Parathyroid adenoma (tissue), 2 donors: ENCODE measurements at regions not wholly inside any gene's neighbourhood (a gene's known extent, or its start where the extent isn't known, plus 50 kb on each side); places are given as distances from the start of the nearest gene placed in this dataset.

Source experiments
- H2AFZ ChIP-seq: fragments of 300-600 bp; sonication (generic); one replicate; pipeline ENCODE4 v1.7.0; 2017; ENCODE audit warnings: antibody characterized with exemption, mild to moderate bottlenecking
- H3K27ac ChIP-seq: fragments of 300-600 bp; sonication (generic); one replicate; pipeline ENCODE4 v1.7.0; 2017
- H3K27me3 ChIP-seq: fragments of 300-600 bp; sonication (generic); one replicate; pipeline ENCODE4 v1.7.0; 2017; ENCODE audit warnings: low read length; ENCODE audit not compliant: control insufficient read depth, insufficient read depth
- H3K36me3 ChIP-seq: fragments of 300-600 bp; sonication (generic); one replicate; pipeline ENCODE4 v1.7.0; 2017; ENCODE audit warnings: low read length; ENCODE audit not compliant: control insufficient read depth, insufficient read depth
- H3K4me1 ChIP-seq: fragments of 300-600 bp; sonication (generic); one replicate; pipeline ENCODE4 v1.7.0; 2017; ENCODE audit warnings: control low read depth
- H3K4me2 ChIP-seq: fragments of 300-600 bp; sonication (generic); one replicate; pipeline ENCODE4 v1.7.0; 2017; ENCODE audit warnings: low read length
- H3K4me3 ChIP-seq: fragments of 300-600 bp; sonication (generic); one replicate; pipeline ENCODE4 v1.7.0; 2017; ENCODE audit warnings: low read depth, low read length
- H3K79me2 ChIP-seq: fragments of 300-600 bp; sonication (generic); one replicate; pipeline ENCODE4 v1.7.0; 2017; ENCODE audit warnings: control low read depth
- H3K9ac ChIP-seq: fragments of 300-600 bp; sonication (generic); one replicate; pipeline ENCODE4 v1.7.0; 2017; ENCODE audit warnings: mild to moderate bottlenecking
- H3K9me3 ChIP-seq: fragments of 300-600 bp; sonication (generic); one replicate; pipeline ENCODE4 v1.7.0; 2017; ENCODE audit warnings: low read length; ENCODE audit not compliant: control insufficient read depth
- TF ChIP-seq, protein P1 (sequence below): fragments of 300-600 bp; sonication (generic); IDR thresholded peaks from one replicate; pipeline ENCODE4 v1.7.0; 2017; ENCODE audit warnings: antibody characterized with exemption, mild to moderate bottlenecking
- donor health status: primary hyperparathyroidism.

- Histone ChIP-seq H3K36me3 (no peaks in the 10 kb centered on the region), H3K9me3 (no peaks in the 10 kb centered on the region), H3K27me3 (no peaks in the 10 kb centered on the region), H3K4me2 (no peak overlapping the region), H3K9ac (no peak overlapping the region), H3K79me2 (no peaks in the 10 kb centered on the region), H3K27ac (no peak overlapping the region), H3K4me3 (no peak overlapping the region), H2AFZ (no peak overlapping the region), H3K4me1 (no peaks in the 10 kb centered on the region)
- TF ChIP-seq, protein P1, sequence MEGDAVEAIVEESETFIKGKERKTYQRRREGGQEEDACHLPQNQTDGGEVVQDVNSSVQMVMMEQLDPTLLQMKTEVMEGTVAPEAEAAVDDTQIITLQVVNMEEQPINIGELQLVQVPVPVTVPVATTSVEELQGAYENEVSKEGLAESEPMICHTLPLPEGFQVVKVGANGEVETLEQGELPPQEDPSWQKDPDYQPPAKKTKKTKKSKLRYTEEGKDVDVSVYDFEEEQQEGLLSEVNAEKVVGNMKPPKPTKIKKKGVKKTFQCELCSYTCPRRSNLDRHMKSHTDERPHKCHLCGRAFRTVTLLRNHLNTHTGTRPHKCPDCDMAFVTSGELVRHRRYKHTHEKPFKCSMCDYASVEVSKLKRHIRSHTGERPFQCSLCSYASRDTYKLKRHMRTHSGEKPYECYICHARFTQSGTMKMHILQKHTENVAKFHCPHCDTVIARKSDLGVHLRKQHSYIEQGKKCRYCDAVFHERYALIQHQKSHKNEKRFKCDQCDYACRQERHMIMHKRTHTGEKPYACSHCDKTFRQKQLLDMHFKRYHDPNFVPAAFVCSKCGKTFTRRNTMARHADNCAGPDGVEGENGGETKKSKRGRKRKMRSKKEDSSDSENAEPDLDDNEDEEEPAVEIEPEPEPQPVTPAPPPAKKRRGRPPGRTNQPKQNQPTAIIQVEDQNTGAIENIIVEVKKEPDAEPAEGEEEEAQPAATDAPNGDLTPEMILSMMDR: no peak
Observed at GRCh38 chr19:22545751-22546150, 88.4 kb upstream of the ZNF492 start.

DNA sequence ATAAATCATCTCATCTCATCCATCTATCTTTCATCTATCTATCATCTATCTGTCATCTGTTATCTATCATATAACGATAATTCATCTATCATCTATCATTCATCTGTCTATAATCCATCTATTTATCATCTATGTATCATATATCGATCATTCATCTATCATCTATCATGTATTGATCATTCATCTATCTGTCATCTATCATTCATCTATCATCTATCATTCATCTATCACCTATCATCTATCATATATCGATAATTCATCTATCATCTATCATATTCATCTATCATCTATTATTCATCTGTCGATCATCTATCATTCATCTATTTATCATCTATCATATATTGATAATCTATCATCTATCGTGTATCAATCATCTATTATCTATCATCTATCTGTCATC, 100.4 kb upstream of the ZNF492 start:
- no peak overlapping the region for H2AFZ ChIP-seq
- H3K4me1 ChIP-seq: no peaks in the 10 kb centered on the region
- H3K27me3 ChIP-seq: no peaks in the 10 kb centered on the region
- no peaks in the 10 kb centered on the region for H3K9me3 ChIP-seq
- H3K36me3 ChIP-seq: no peaks in the 10 kb centered on the region
- TF ChIP-seq, protein P1: no peak
- H3K27ac ChIP-seq: no peak overlapping the region
- no peak overlapping the region for H3K4me3 ChIP-seq
- no peak overlapping the region for H3K4me2 ChIP-seq
- H3K9ac ChIP-seq: no peak overlapping the region
- H3K79me2 ChIP-seq: no peaks in the 10 kb centered on the region

GRCh38 chr19:22532388-22533300, 101.5 kb upstream of the ZNF492 start:
- H3K4me3 ChIP-seq: peak overlapping the region; percentile 74
- H2AFZ ChIP-seq: no peak overlapping the region
- peak overlapping the region; percentile 92 for H3K4me2 ChIP-seq
- no peaks in the 10 kb centered on the region for H3K79me2 ChIP-seq
- H3K36me3 ChIP-seq: no peaks in the 10 kb centered on the region
- no peaks in the 10 kb centered on the region for H3K4me1 ChIP-seq
- H3K27ac ChIP-seq: no peak overlapping the region
- no peaks in the 10 kb centered on the region for H3K27me3 ChIP-seq
- H3K9me3 ChIP-seq: no peaks in the 10 kb centered on the region
- no peak overlapping the region for H3K9ac ChIP-seq
- TF ChIP-seq, protein P1: no peak

DNA sequence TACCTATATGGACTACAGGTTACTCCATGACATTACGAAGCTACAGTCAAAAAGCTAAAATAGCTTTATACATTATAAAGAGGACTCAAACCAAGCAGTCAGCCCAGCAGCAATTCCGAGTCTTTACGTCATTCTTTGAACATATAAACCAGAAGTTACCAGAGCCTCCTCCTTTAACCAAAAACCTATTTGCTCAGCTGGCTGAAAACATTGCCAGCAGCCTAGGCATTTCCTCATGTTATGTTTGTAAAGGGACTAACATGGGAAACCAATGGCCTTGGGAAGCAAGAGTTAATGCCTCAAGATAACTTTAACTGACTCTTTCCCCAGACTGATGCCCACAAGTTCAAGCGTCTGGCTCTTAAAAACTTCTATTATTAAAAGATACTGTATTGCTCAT, 104.1 kb upstream of the ZNF492 start:
- TF ChIP-seq, protein P1: no peak
- Histone ChIP-seq H3K4me2 (no peak overlapping the region), H3K9ac (no peak overlapping the region), H3K79me2 (no peaks in the 10 kb centered on the region), H3K9me3 (no peaks in the 10 kb centered on the region), H2AFZ (no peak overlapping the region), H3K36me3 (no peaks in the 10 kb centered on the region), H3K4me3 (no peak overlapping the region), H3K4me1 (no peaks in the 10 kb centered on the region), H3K27me3 (no peaks in the 10 kb centered on the region), H3K27ac (no peak overlapping the region)

DNA sequence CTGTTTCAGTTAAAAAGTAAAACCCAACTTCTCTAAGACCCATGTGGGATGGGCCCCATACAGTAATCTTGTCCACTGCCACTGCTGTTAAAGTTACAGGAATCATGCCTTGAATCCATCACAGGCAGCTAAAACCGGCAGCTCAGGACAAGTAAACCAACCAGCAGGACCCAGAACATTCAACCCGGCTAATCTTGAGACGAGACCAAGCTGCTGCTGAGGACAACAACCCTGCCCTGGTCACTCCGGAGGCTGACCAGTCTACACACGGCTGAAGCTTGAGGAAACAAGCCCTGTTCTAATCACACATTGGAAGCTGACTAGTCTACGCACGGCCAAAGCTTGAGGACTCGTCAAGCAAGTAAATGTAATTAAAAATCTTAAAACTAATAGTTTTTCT, 105.2 kb upstream of the ZNF492 start:
- H3K9ac ChIP-seq: no peak overlapping the region
- H3K9me3 ChIP-seq: no peaks in the 10 kb centered on the region
- no peak overlapping the region for H3K27ac ChIP-seq
- H3K4me1 ChIP-seq: no peaks in the 10 kb centered on the region
- no peaks in the 10 kb centered on the region for H3K36me3 ChIP-seq
- TF ChIP-seq, protein P1: no peak
- H3K4me3 ChIP-seq: no peak overlapping the region
- no peaks in the 10 kb centered on the region for H3K27me3 ChIP-seq
- H2AFZ ChIP-seq: no peak overlapping the region
- H3K4me2 ChIP-seq: no peak overlapping the region
- no peaks in the 10 kb centered on the region for H3K79me2 ChIP-seq
